GM21381 (cell line): ENCODE measurements at regions not wholly inside any gene's neighbourhood (a gene's known extent, or its start where the extent isn't known, plus 50 kb on each side); places are given as distances from the start of the nearest gene placed in this dataset.

Experiments used
- ATAC-seq: cut with Tn5 transposase; IDR thresholded peaks from one replicate; pipeline ENCODE4 v1.9.1; 2021; ENCODE audit warnings: mild to moderate bottlenecking, moderate library complexity; ENCODE audit not compliant: unreplicated experiment

- no peak for ATAC-seq
Observed at GRCh38 chr7:124429923-124430322, 335.7 kb downstream of the GPR37 start.

GRCh38 chr7:124428781-124429180, 336.8 kb downstream of the GPR37 start:
- ATAC-seq, result no peak

GRCh38 chr7:124426621-124427020, 339.0 kb downstream of the GPR37 start:
- ATAC-seq, result no peak

DNA sequence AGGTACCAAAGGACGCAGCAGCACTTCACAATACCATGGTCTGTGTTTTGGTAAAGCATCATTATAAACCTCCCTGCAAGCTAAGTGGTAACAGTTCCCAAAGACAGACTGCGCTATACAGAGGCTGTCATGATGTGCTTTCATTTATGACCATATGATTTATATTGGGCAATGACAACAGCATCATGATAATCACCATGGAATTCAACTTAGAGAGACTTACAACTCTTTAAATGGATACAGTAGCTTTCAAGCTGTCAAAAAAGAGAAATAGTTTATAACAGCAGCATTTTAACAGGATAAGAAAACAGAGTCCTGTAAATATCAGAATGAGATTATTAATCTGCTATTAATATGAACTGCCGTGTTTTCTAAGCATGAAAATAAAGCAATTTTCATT, 341.7 kb downstream of the GPR37 start:
- no peak for ATAC-seq

DNA sequence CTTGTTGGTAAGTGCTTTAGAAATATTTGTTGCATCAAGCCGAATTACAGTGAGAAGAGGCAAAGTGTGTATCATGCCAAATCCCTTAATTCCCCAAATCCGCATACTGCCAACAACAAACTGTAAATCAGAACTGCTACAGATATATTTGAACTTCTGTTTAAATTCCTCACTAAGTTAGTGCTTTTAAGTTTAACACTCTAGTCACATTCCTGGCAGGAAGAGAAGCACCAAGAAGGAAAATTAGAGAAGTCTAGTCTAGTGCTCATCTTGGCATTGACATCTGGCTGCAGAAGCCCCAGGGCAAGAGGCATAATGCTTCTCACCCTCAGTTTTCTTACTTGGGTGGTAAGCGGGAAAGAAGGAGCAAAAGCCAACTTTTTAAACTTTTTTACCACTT, 343.5 kb downstream of the GPR37 start:
- ATAC-seq, result no peak

DNA sequence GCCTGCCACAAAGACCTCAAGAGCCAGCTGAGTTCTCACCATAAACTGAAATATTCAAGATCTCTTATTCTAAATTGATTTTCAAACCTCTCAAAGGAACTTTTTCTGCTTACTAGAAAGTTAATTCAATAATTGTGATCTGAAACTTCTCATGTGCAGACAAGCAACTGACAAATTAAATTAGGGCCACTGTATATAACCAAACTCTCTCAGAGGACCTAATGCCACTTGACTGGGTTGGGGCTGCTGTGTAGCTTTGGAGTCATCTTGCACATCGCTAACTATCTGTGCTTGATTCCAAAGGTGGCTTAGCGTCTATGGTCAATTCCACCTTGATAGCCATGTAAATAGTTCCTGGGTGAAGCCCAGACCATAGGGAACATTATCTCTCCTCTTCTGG, 345.2 kb downstream of the GPR37 start:
- no peak for ATAC-seq

DNA sequence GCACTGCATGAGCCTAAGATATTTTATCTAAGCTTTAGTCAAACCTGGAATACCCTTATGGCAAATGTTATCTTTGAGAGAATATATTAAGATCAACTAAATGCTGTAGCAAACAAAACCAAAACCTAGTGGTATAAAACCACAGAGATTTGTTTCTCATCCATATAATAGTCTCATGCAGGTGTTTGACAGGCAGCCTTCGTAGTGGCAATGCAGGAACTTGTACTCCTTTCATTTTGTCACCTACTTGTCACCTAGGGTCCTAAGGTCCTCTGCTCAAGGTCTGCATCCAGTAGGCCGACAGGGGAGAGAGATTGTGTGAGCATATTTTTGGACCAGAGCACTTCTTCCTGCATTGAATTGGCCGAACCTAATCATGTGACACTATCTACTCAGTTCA, 352.6 kb downstream of the GPR37 start:
- ATAC-seq, result no peak

DNA sequence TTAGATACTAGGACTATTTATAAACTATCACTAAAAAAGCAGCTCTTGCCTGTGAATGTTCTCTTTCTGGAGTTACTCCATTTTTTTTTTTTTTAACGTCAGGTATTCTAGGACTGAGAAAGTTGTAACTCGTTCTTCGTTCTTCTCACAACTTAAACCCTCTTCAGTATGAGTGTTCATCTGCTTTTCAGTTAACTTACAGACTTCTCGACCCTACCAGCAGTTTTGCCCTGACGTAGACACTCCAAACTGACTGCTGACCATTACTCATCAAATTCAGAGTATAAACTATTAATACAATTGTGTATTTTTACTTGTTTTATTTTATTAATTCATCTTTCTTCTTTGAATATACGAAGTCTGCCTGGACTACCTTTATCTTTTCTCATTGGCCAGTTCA, 353.1 kb downstream of the GPR37 start:
- no peak for ATAC-seq

DNA sequence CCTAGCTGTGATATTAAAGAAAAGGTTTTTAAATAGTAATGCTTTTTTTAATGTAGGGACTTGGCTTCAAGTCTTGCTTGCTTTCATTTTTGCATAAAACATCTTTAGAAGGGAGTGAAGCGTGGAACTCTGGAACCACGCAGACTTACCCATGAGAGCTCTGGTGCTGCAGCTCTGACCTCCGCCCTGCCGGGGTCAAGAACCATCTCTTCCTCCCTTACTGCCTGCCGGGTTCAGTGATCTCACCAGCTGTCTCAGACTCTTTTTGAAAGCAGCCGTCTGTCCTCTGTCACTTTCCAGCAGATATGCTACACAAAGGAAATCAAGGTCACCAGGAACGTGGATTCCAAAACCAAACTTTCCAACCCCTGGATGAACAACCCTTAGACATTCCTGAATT, 353.8 kb downstream of the GPR37 start:
- ATAC-seq, result no peak

GRCh38 chr7:124403587-124403986, 362.0 kb downstream of the GPR37 start:
- ATAC-seq, result no peak

GRCh38 chr7:124403112-124403511, 362.5 kb downstream of the GPR37 start:
- no peak for ATAC-seq

DNA sequence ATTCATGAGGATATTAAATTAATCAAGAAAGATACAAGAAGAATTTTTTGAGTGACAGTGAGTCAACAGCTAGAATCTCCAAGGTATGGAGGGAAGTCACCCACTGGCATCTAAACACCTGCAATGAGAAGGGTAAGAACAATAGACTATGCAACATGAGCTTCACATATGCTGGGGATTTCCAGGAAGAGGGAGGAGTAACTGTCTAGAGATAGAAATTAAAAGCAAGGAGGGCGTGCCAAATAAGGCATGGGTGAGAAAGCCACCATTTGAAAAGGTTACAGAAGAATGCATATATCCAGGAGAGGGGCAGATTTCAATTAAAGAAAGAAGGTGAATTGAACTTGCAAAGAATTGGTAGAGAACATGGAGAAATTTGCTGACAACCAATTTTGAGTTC, 365.7 kb downstream of the GPR37 start:
- no peak for ATAC-seq

DNA sequence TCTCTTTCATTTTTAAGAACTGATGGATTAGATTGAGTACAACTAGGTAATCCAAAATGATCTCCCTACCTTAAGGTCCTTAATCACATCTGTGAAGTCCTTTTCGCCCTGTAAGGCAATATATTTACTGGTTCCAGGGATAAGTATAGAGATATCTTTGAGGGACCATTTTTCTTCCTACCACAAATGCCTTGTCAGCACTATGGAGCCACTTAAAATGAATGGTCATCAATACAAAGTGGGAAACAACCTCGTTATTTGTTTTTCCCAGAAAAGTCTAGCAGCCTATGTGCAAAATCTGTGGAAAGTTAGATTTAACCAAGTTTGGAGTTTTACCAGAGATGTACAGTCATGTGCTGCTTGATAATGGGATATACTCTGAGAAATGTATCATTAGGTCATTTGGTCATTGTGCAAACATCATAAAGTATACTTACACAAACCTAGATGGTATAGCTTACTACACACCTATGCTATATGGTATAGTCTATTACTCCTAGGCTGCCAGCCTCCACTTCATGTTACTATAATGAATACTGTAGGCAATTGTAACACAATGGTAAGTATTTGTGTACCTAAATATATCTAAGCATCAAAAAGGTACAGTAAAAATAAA, 366.2 kb upstream of the TMEM229A start:
- no peak for ATAC-seq

DNA sequence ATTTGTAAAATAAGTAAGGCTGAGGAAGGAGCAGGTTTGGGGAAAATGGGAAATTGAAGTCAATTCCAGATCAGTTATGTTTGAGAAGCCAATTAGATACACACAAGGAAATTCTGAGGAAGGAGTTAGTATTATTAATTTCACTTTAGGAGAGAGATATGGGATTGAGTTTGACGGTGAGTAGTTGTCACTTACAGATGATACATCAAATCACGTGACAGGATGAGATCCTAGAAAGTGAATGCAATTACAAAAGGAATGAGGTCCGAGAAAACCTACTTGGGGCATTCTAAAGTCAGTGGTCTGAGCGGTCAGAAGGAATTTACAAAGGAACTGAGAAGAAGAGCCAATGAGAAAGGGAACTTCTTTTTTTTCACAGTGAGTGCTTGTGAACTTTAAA, 364.3 kb upstream of the TMEM229A start:
- no peak for ATAC-seq

- no peak for ATAC-seq
Observed at GRCh38 chr7:124390301-124390700, 357.4 kb upstream of the TMEM229A start.

DNA sequence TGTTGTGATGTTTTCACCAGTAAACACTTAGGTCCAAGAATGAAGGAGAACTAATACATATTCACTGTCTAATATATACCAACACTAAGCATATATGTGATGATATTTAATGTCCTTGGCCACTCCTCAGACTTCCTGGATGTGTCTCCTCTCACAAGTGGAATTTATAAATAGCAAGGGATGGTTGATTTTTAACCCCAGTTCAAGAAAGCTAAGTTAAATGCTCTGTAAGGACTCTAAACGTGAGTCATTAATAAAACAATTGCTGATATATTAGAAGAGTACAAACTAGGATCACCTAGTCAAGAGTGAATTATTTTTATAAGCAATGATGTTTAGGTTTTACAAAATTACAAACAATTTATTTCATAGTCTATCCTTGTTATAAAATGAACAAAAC, 355.9 kb upstream of the TMEM229A start:
- no peak for ATAC-seq

DNA sequence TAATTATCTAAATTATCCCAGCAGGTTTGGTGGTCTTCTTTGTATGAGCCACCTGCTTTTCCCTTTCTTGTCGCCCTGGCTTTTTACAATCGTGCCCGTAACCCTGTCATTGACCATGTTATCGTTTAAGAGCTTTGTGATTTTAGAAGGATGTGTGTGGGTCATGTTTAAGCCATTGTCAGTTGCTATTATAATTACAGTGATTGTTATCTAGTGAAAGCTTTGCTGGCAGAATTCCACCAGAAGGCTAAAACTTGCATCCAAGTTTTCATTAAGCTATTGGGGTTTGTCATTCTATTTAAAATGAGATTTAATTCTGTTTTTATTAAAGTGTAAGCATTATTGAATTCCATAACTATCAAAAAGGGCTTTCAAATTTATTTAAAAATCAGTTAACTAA, 354.2 kb upstream of the TMEM229A start:
- ATAC-seq, result no peak

- ATAC-seq, result no peak
Observed at GRCh38 chr7:124379296-124379695, 346.4 kb upstream of the TMEM229A start.

DNA sequence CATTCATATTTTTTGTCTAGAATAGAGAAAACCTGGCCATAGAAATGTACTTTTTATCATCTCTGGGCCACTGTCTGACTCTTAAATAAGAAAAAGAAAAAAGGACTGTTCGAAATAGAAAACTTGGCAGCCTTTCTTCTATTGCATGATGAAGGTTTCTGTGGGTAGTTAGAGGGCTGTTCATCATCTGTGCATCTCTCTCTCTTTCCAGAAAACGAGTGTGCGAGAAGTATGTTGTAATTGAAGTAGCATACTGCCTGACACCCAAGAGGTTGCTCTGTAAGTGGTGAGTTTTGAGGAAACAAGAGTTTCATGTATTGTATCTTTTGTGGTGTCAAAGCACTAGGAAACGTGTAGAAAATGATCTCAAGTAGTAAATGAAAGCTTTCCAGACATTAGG, 343.2 kb upstream of the TMEM229A start:
- no peak for ATAC-seq

GRCh38 chr7:124375391-124375790, 342.5 kb upstream of the TMEM229A start:
- no peak for ATAC-seq

GRCh38 chr7:124369310-124369709, 336.4 kb upstream of the TMEM229A start:
- no peak for ATAC-seq

GRCh38 chr7:124366118-124366517, 333.3 kb upstream of the TMEM229A start:
- ATAC-seq, result no peak

DNA sequence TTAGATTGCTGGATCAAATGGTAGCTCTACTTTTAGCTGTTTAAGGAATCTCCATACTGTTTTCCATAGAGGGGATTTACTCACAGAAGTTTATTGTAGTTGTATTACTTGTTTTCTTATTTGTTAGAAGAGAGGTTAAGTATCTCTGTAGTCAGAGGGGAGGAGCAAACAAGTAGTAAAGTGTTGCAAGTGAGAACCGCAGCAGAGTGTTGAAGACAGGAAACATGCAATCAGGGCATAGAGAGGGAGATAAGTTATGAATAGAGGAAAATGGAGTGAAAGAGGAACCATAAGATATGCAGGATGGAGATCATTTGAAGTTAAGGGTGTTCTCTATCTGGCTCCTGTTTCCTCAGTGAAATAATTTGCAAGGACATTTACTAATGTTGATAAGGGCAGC, 331.4 kb upstream of the TMEM229A start:
- ATAC-seq, result no peak

- ATAC-seq, result no peak
Observed at GRCh38 chr7:124354201-124354600, 321.3 kb upstream of the TMEM229A start.
